Endodermal cell (in vitro differentiated cells): ENCODE measurements at regions not wholly inside any gene's neighbourhood (a gene's known extent, or its start where the extent isn't known, plus 50 kb on each side); places are given as distances from the start of the nearest gene placed in this dataset.

Experiments used
- DNase-seq: peaks from one replicate; pipeline ENCODE4 v3.0.0-alpha.2; 2017
- H3K27ac ChIP-seq: 2 replicates; pipeline ENCODE4 v1.5.1; 2013; ENCODE audit warnings: mild to moderate bottlenecking, low read depth, low read length, moderate library complexity
- H3K27me3 ChIP-seq: 2 replicates; pipeline ENCODE4 v1.6.1; 2013; ENCODE audit warnings: mild to moderate bottlenecking, low read length, moderate library complexity; ENCODE audit not compliant: insufficient read depth, control insufficient read depth, poor library complexity, severe bottlenecking
- H3K36me3 ChIP-seq: 2 replicates; pipeline ENCODE4 v1.7.0; 2013; ENCODE audit warnings: mild to moderate bottlenecking, low read length, moderate library complexity; ENCODE audit not compliant: control insufficient read depth, insufficient read depth
- H3K4me1 ChIP-seq: one replicate; pipeline ENCODE4 v1.7.0; 2013; ENCODE audit warnings: low read length; ENCODE audit not compliant: control insufficient read depth, insufficient read depth
- H3K4me3 ChIP-seq: 2 replicates; pipeline ENCODE4 v1.5.1; 2013; ENCODE audit warnings: mild to moderate bottlenecking, low read length, moderate library complexity
- H3K9ac ChIP-seq: 2 replicates; pipeline ENCODE4 v1.6.1; 2013; ENCODE audit warnings: mild to moderate bottlenecking, low read length, moderate library complexity; ENCODE audit not compliant: poor library complexity, severe bottlenecking; ENCODE audit errors: extremely low read depth
- H3K9me3 ChIP-seq: 2 replicates; pipeline ENCODE4 v1.6.1; 2013; ENCODE audit warnings: mild to moderate bottlenecking, low read length, moderate library complexity; ENCODE audit not compliant: control insufficient read depth
- H3K27ac Mint-ChIP-seq: 2 replicates; pipeline ENCODE4 v1.8.0; 2020; ENCODE audit warnings: mixed read lengths
- H3K27me3 Mint-ChIP-seq: 2 replicates; pipeline ENCODE4 v1.8.0; 2021; ENCODE audit warnings: mild to moderate bottlenecking, mixed read lengths; ENCODE audit not compliant: insufficient read depth
- H3K36me3 Mint-ChIP-seq: 2 replicates; pipeline ENCODE4 v1.8.0; 2020; ENCODE audit warnings: low read depth, mixed read lengths
- H3K4me1 Mint-ChIP-seq: 2 replicates; pipeline ENCODE4 v1.8.0; 2020; ENCODE audit warnings: mixed read lengths
- H3K4me3 Mint-ChIP-seq: 2 replicates; pipeline ENCODE4 v1.8.0; 2020; ENCODE audit warnings: mild to moderate bottlenecking, moderate library complexity, mixed read lengths
- H3K9me3 Mint-ChIP-seq: 2 replicates; pipeline ENCODE4 v1.8.0; 2020; ENCODE audit warnings: mild to moderate bottlenecking, mixed read lengths
- WGBS, 2 experiments: methylation state at CpG; one replicate each; pipeline versions ENCODE4 v1.1.5 to v1.1.7; 2013; ENCODE audit warnings: missing lambda C conversion rate in 2 of 2, mixed read lengths in 1 of 2; ENCODE audit not compliant: insufficient coverage in 1 of 2, insufficient read length in 1 of 2; 5-methylcytosine and 5-hydroxymethylcytosine counted together
- TF ChIP-seq, protein P1 (sequence below): fragments of 200-600 bp; sonication (generic); conservative IDR thresholded peaks from 2 replicates; pipeline ENCODE4 v1.5.0; 2021; ENCODE audit warnings: antibody characterized with exemption, mild to moderate bottlenecking

DNA sequence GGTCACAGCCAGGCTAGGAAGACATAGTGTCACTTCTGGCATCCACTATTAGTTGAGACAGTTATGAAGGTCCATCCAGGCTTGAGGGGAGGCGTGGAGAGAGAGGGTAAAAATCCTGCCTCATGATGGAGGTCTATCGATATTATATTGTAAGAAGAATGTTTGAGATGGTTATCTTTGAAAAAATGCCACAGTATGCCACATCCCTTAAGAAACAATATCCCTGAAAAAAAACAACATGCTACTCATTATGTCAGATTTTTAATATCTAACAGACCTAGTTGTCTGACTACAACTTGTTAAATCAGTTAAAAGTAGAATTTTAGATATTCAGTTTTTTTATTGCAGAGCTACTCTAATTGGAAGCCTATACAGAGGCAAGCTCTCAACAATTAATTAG is 121.7 kb upstream of the SLC5A12 start:
- no peak for DNase-seq
- H3K9me3 ChIP-seq: no peaks in the 10 kb centered on the region
- H3K4me1 Mint-ChIP-seq: no peaks in the 10 kb centered on the region
- H3K4me3 Mint-ChIP-seq: no peak overlapping the region
- H3K27ac Mint-ChIP-seq: no peak overlapping the region
- TF ChIP-seq, protein P1, sequence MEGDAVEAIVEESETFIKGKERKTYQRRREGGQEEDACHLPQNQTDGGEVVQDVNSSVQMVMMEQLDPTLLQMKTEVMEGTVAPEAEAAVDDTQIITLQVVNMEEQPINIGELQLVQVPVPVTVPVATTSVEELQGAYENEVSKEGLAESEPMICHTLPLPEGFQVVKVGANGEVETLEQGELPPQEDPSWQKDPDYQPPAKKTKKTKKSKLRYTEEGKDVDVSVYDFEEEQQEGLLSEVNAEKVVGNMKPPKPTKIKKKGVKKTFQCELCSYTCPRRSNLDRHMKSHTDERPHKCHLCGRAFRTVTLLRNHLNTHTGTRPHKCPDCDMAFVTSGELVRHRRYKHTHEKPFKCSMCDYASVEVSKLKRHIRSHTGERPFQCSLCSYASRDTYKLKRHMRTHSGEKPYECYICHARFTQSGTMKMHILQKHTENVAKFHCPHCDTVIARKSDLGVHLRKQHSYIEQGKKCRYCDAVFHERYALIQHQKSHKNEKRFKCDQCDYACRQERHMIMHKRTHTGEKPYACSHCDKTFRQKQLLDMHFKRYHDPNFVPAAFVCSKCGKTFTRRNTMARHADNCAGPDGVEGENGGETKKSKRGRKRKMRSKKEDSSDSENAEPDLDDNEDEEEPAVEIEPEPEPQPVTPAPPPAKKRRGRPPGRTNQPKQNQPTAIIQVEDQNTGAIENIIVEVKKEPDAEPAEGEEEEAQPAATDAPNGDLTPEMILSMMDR: no peak
- no peaks in the 10 kb centered on the region for H3K27me3 Mint-ChIP-seq
- no peaks in the 10 kb centered on the region for H3K4me1 ChIP-seq
- no peak overlapping the region for H3K9ac ChIP-seq
- no peaks in the 10 kb centered on the region for H3K36me3 Mint-ChIP-seq
- WGBS, 2 experiments: 78 to 100% methylated on average over 1 of the region's 2 CpGs
- no peaks in the 10 kb centered on the region for H3K9me3 Mint-ChIP-seq
- no peak overlapping the region for H3K4me3 ChIP-seq
- H3K27me3 ChIP-seq: no peaks in the 10 kb centered on the region
- H3K36me3 ChIP-seq: no peaks in the 10 kb centered on the region
- H3K27ac ChIP-seq: no peak overlapping the region

DNA sequence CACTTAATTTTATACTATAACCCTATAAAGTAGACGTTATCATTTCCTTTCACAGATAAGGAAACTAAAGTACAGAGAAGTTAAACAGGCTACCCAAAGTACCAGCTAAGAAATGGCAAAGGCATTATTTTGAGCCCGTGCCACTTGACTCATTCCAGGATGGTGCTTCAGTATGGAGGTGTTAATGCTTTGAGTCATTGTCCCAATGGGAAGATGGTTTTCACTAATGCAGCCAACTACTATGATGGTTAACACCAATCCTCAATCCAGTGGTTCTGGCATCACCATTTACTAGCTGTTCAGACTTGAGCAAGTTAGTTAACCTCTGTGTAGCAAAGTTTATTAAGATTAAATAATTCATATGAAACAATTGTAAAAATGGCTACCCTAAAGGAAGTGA is 123.1 kb upstream of the SLC5A12 start:
- H3K9me3 Mint-ChIP-seq: no peaks in the 10 kb centered on the region
- Histone ChIP-seq H3K9ac (no peak overlapping the region), H3K4me1 (no peaks in the 10 kb centered on the region), H3K9me3 (no peaks in the 10 kb centered on the region), H3K4me3 (no peak overlapping the region), H3K36me3 (no peaks in the 10 kb centered on the region), H3K27me3 (no peaks in the 10 kb centered on the region), H3K27ac (no peak overlapping the region)
- H3K27me3 Mint-ChIP-seq: no peaks in the 10 kb centered on the region
- WGBS, 2 experiments: 80 to 86% methylated on average over 1 to 2 of the region's 2 CpGs
- H3K36me3 Mint-ChIP-seq: no peaks in the 10 kb centered on the region
- no peak overlapping the region for H3K4me3 Mint-ChIP-seq
- DNase-seq: no peak
- no peak overlapping the region for H3K27ac Mint-ChIP-seq
- H3K4me1 Mint-ChIP-seq: no peaks in the 10 kb centered on the region
- TF ChIP-seq, protein P1: no peak

DNA sequence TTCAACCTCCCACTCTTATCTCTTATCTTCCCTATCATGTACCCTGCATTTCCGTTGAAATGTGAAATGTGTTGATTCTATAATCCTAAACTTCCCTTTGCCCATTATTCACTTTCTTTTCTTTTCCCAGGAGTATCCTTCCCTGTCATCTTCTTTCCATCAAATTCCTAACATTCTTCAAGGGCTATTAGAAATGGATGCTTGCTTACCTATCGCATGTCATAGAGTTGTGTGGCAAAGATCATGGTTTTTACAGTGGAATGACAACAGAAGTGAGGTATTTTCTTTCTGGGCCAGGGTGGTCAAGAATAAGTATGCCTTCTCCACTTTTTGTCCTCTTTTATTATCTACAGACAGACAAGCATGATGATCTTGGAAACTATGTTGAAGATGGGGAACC is 124.4 kb upstream of the SLC5A12 start:
- H3K27ac Mint-ChIP-seq: no peak overlapping the region
- H3K9me3 ChIP-seq: no peaks in the 10 kb centered on the region
- no peaks in the 10 kb centered on the region for H3K27me3 ChIP-seq
- H3K4me3 Mint-ChIP-seq: no peak overlapping the region
- H3K27me3 Mint-ChIP-seq: no peaks in the 10 kb centered on the region
- no peaks in the 10 kb centered on the region for H3K4me1 ChIP-seq
- H3K4me1 Mint-ChIP-seq: no peaks in the 10 kb centered on the region
- TF ChIP-seq, protein P1: no peak
- no peaks in the 10 kb centered on the region for H3K9me3 Mint-ChIP-seq
- no peaks in the 10 kb centered on the region for H3K36me3 ChIP-seq
- no peak overlapping the region for H3K4me3 ChIP-seq
- 91 to 100% methylated on average over 1 to 2 of the region's 2 CpGs for whole genome bisulfite sequencing, 2 experiments
- H3K27ac ChIP-seq: no peak overlapping the region
- no peak for DNase-seq
- no peaks in the 10 kb centered on the region for H3K36me3 Mint-ChIP-seq
- no peak overlapping the region for H3K9ac ChIP-seq
